Smooth muscle cell (in vitro differentiated cells): ENCODE measurements at regions not wholly inside any gene's neighbourhood (a gene's known extent, or its start where the extent isn't known, plus 50 kb on each side); places are given as distances from the start of the nearest gene placed in this dataset.

ENCODE experiments used
- DNase-seq: peaks from one replicate; lab custom pipeline; 2025; ENCODE audit not compliant: unreplicated experiment; lab: John Stamatoyannopoulos, UW
- H2AFZ ChIP-seq: fragments of 200-600 bp; sonication (generic); 2 replicates; pipeline ENCODE4 v1.6.0; 2016; ENCODE audit warnings: antibody characterized with exemption, low read depth, mild to moderate bottlenecking
- H3F3A ChIP-seq: fragments of 200-600 bp; sonication (generic); 2 replicates; pipeline ENCODE4 v1.6.0; 2017; ENCODE audit warnings: antibody characterized with exemption, low read depth
- H3K27ac ChIP-seq: fragments of 200-600 bp; sonication (generic); 2 replicates; pipeline ENCODE4 v1.5.1; 2016; ENCODE audit warnings: low read depth, mild to moderate bottlenecking
- H3K27me3 ChIP-seq: fragments of 200-600 bp; sonication (generic); 2 replicates; pipeline ENCODE4 v1.6.1; 2016; ENCODE audit warnings: low read depth, mild to moderate bottlenecking
- H3K36me3 ChIP-seq: fragments of 200-600 bp; sonication (generic); 2 replicates; pipeline ENCODE4 v1.5.1; 2016; ENCODE audit warnings: low read depth
- H3K4me1 ChIP-seq: fragments of 200-600 bp; sonication (generic); 2 replicates; pipeline ENCODE4 v1.5.1; 2016; ENCODE audit warnings: low read depth
- H3K4me2 ChIP-seq: fragments of 200-600 bp; sonication (generic); 2 replicates; pipeline ENCODE4 v1.6.0; 2016; ENCODE audit warnings: mild to moderate bottlenecking
- H3K4me3 ChIP-seq: fragments of 200-600 bp; sonication (generic); 2 replicates; pipeline ENCODE4 v1.5.1; 2016; ENCODE audit warnings: mild to moderate bottlenecking
- H3K79me2 ChIP-seq: fragments of 200-600 bp; sonication (generic); 2 replicates; pipeline ENCODE4 v1.6.0; 2016; ENCODE audit warnings: low read depth, mild to moderate bottlenecking
- H3K9ac ChIP-seq: fragments of 200-600 bp; sonication (generic); 2 replicates; pipeline ENCODE4 v1.6.0; 2016; ENCODE audit warnings: low read depth
- H3K9me3 ChIP-seq: fragments of 200-600 bp; sonication (generic); replicated peaks from 2 replicates; pipeline ENCODE4 v1.5.1; 2016; ENCODE audit warnings: low read depth
- H4K20me1 ChIP-seq: fragments of 200-600 bp; sonication (generic); 2 replicates; pipeline ENCODE4 v1.6.0; 2016; ENCODE audit warnings: low read depth
- CTCF ChIP-seq: fragments of 200-600 bp; sonication (generic); IDR thresholded peaks from 2 replicates; pipeline ENCODE4 v1.5.1; 2017; ENCODE audit warnings: borderline replicate concordance, mild to moderate bottlenecking, antibody characterized with exemption; ENCODE audit not compliant: insufficient read depth, poor library complexity, severe bottlenecking
- WGBS: methylation state at CpG from one replicate; pipeline ENCODE4 v1.1.7; 2016; ENCODE audit warnings: low lambda C conversion rate; 5-methylcytosine and 5-hydroxymethylcytosine counted together

GRCh38 chr12:31224768-31225448 is 101.0 kb downstream of the SINHCAF start:
- Histone ChIP-seq H3K4me1 (no peaks in the 10 kb centered on the region), H3K36me3 (no peaks in the 10 kb centered on the region), H3K4me2 (no peak overlapping the region), H2AFZ (no peak overlapping the region), H3K27me3 (no peaks in the 10 kb centered on the region), H3K27ac (no peak overlapping the region), H4K20me1 (no peaks in the 10 kb centered on the region), H3K4me3 (no peak overlapping the region), H3K9ac (no peak overlapping the region), H3F3A (no peaks in the 10 kb centered on the region), H3K79me2 (no peaks in the 10 kb centered on the region), H3K9me3 (no peaks in the 10 kb centered on the region)
- TF ChIP-seq CTCF: no peak
- DNase-seq: no peak
- WGBS: 58% methylated on average over 6 of the region's 6 CpGs

- H3K36me3 ChIP-seq: no peaks in the 10 kb centered on the region
- no peaks in the 10 kb centered on the region for H3K27me3 ChIP-seq
- H2AFZ ChIP-seq: no peak overlapping the region
- WGBS: 80% methylated on average over 9 of the region's 9 CpGs
- H3K27ac ChIP-seq: no peak overlapping the region
- no peak overlapping the region for H3K9ac ChIP-seq
- H3K4me1 ChIP-seq: no peaks in the 10 kb centered on the region
- H3K4me2 ChIP-seq: no peak overlapping the region
- H3F3A ChIP-seq: no peaks in the 10 kb centered on the region
- H3K79me2 ChIP-seq: no peaks in the 10 kb centered on the region
- H3K4me3 ChIP-seq: no peak overlapping the region
- TF ChIP-seq CTCF: no peak
- no peaks in the 10 kb centered on the region for H4K20me1 ChIP-seq
- H3K9me3 ChIP-seq: no peaks in the 10 kb centered on the region
- no peak for DNase-seq
Observed at GRCh38 chr12:31225656-31226535, 100.1 kb downstream of the SINHCAF start.

- no peaks in the 10 kb centered on the region for H4K20me1 ChIP-seq
- WGBS: 90% methylated on average over 10 of the region's 10 CpGs
- no peak overlapping the region for H3K4me3 ChIP-seq
- H3K27me3 ChIP-seq: no peaks in the 10 kb centered on the region
- H3K36me3 ChIP-seq: no peaks in the 10 kb centered on the region
- no peaks in the 10 kb centered on the region for H3K79me2 ChIP-seq
- no peaks in the 10 kb centered on the region for H3F3A ChIP-seq
- no peaks in the 10 kb centered on the region for H3K9me3 ChIP-seq
- no peak overlapping the region for H2AFZ ChIP-seq
- H3K9ac ChIP-seq: no peak overlapping the region
- H3K27ac ChIP-seq: no peak overlapping the region
- no peaks in the 10 kb centered on the region for H3K4me1 ChIP-seq
- H3K4me2 ChIP-seq: no peak overlapping the region
- TF ChIP-seq CTCF: no peak
- DNase-seq: no peak
Observed at GRCh38 chr12:31226639-31227038, 99.3 kb downstream of the SINHCAF start.
